Activated effector memory CD4-positive, alpha-beta T cell treated with anti-CD3 and anti-CD28 coated beads, Interleukin-2, amount 50 U/mL, for 16 hours (primary cell): ENCODE measurements at regions not wholly inside any gene's neighbourhood (a gene's known extent, or its start where the extent isn't known, plus 50 kb on each side); places are given as distances from the start of the nearest gene placed in this dataset.
"Not testable (repeated sequence)": the region's sequence is repeated elsewhere in the genome, so short reads cannot be mapped to it uniquely, and the experiment has no call there.

Experiments
- DNase-seq: peaks from one replicate; pipeline ENCODE4 v3.0.0-alpha.2; 2020

DNA sequence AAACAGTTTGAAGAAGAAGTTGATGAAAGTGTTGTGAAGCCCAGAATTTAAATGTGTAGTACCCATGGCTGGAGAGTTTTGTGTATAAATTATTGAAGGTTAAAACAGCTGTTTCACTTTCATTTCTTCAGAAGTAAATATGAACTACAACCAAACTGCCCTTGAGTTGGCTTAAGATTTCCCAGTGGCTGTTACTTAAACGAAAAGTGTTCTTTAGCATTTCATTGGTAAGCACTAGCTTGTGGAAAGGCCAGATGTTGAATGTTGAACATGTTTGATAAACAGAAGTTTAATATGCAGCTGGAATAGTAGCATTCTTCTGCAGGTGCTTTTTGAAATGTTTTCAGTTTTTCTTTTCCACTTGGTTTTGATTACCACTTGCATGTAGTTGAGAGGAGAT lies 83.2 kb upstream of the TNRC6B start:
- no peak for DNase-seq

- not testable (repeated sequence) for DNase-seq
These were observed 77.8 kb upstream of the TNRC6B start for GRCh38 chr22:40099887-40100286.

DNA sequence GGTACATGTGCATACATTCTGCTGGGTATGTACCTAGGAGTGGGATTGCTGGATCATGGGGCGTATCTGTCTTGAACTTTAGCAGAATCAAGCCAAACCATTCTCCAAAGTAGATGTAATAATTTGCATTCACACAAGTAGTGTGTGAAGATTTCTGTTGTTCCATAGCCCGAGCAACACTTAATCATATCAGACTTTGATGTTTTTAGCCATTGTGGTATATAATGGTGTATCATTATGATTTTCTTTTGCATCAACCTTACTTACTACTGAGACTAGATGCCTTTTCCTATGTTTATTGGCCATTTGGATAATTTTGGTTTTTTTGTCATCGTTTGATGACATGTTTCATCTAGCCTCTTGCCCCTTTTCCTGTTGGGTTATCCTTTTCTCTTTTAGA lies 72.0 kb upstream of the TNRC6B start:
- no peak for DNase-seq

- no peak for DNase-seq
These were observed 70.5 kb upstream of the TNRC6B start for GRCh38 chr22:40107244-40107643.

GRCh38 chr22:40107851-40108378 lies 69.8 kb upstream of the TNRC6B start:
- DNase-seq = peak; percentile 71

DNA sequence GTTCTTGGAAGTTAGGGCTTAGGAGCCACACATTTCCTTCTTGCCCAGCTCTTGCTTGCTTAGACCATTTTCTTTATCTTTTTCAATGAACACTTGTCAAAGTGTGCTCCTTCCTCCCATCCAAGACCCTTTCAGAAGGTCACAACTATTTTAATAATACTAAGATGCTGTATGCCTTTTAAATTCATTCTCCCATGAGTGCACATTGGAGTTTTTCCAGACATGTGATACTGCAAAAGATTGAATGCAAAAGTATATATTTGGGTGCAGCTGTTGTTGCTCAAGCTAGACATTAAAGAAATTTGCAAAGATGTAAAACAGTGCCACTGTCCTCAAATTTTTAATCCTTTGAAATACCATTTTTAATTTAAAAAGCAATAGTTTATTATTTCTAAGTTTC lies 69.3 kb upstream of the TNRC6B start:
- no peak for DNase-seq

GRCh38 chr22:40108926-40109325 lies 68.8 kb upstream of the TNRC6B start:
- not testable (repeated sequence) for DNase-seq

DNA sequence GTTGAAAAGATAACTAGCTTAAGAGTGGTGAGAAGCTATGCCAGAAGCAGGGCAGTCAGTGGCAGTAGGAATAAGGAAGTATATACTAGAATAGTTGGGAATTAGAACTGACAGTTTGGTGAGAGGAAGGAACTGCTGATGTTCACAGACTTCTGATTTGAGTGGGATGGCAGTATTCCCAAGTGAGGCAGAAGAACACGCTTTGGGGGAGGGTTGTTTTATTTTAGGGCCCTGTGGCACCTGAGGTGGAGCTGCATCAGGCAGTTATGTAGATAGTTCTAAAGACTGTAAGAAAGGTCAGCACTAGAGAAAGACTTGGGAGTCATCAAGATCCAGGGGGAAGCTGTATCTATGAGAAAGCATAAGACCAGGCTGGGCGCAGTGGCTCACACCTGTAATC lies 66.3 kb upstream of the TNRC6B start:
- DNase-seq = no peak

DNA sequence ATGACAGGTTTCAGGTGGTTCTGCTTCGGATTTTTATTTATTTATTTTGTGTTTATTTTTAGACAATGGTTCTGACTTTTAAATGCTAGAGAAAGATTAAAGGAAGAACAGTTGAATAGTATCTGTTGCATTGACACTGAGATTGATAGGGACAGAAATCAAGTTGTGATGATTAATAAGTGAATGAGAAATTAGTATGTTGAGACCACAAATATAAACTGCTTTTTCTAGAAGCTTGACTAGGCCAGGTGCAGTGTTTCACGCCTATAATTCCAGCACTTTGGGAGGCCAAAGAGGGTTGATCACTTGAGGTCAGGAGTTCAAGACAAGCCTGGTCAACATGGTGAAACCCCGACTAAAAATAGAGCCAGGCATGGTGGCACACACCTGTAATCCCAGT lies 65.1 kb upstream of the TNRC6B start:
- no peak for DNase-seq

DNA sequence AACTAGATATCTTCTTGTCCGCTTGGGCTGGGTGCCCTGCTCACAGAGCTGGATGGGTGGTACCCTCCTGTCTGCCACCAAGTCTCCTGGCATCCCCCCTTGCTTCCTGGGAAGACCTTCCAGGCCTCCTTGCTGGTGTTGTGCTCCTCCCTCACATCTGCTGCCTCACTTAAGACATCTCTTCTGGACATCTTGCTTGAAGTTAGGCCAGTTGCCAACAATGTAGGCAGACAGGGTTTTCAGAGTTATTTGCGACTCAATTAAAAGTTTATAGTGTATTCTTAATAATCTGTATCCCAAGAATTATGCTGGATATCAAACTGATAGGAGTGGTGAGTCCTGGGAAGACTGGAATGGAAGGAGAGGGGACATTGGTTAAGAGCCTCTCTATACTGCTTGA lies 64.0 kb upstream of the TNRC6B start:
- no peak for DNase-seq

DNA sequence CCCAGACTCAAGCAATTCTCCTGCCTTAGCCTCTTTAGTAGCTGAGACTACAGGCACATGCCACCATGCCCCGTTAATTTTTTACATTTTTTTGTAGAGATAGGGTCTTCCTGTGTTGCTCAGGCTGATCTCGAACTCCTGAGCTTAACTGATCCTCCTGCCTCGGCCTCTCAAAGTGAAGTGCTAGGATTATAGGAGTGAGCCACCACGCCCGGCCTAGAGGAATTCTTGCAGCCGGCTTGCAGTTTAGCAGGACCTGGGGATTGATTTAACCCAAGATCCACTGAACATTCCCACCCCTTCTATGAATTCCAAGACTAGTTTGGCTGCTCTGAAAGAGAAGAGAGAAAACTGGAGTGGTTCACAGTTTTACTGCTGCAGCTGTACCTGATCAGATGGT lies 63.3 kb upstream of the TNRC6B start:
- DNase-seq = no peak

DNA sequence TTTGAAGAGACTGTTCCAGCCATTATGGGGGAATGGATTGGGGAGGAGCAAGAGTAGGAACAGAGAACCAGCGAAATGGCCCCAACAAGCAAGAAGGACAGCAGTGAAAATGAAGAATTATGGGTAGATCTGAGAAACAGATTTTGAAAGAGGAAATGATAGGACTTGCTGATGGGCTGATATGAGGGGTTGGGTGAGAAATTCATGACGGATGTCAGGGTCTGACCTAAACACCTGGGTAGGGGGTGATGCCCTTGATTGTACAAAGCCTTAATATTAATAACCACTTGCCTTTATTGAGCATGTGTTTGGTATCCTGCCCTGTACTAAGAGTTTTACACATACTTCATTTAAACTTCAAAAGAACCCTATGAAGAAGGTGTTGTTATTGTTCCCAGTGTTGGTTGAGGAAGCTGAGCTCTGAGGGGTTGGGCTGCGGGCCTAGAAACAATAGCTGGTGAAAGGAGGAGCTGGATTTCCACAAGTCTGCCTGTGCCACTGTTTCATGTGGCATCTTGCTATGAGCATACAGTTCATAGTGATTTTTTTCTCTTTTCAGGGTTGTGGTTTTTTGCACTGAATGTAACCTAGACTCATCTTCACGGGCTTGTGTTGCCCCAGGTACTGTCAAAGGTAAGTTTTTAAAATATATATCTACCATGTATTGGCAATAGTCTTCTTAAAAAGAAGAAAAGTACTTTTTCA lies 61.1 kb upstream of the TNRC6B start:
- peak; percentile 69 for DNase-seq

- no peak for DNase-seq
These were observed 58.7 kb upstream of the TNRC6B start for GRCh38 chr22:40118979-40119378.

- DNase-seq = no peak
These were observed 56.9 kb upstream of the TNRC6B start for GRCh38 chr22:40120848-40121247.

DNA sequence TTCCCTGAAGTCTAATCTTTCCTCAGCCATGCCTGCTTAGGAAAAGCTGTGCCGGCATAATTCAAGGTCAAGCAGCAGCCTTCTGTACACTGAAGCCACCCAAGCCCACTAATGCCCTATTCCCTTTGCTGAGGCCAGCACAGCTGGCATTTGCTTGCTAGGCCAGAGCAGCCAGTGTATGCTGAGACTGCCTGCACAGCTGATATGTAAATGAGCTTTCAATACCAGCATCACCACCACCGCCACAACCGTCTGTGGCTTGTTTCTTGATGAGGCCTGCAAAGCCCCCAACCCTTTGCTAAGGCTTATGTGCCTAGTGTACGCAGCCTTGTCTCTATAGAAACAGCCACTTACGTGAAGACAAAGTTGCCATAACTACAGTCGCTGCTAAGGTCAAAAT lies 56.3 kb upstream of the TNRC6B start:
- DNase-seq = no peak

DNA sequence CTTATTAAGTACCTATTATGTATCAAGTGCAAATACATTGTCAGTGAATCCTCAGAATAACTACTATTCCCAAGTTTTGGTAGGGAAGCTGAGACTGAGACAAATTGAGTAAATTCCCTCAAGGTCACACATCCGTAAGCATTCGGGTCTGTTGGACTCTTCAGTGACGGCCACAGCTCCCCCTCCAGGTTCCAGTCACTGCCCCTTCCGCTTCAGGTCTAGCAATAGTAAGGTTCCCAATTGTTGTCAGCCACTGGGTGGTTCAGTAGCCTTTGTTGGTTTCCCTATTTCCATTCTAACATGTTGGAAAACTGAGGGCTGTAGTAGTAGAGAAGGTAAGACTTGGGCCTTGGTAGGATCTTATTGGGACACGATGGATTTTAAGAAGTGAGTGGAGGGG lies 54.9 kb upstream of the TNRC6B start:
- DNase-seq = no peak

DNA sequence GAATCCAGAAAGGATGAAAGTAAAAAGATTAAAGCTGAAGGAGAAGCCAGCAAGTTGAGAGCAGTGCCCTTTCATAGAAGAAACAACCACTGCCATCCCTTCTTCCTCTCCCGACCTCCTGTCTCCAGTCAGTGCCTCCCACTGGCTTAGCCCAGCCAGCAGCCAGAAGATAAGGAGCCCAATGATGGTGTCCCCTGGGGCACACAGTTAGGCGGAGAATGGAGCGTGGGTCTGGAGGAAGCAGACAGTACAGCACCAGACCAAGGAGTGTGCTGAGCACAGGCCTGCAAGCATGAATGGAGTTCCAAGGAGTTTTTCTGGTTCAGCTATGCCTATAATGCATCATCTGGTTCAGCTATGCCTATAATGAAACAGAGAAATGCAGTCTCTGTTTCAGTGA lies 54.3 kb upstream of the TNRC6B start:
- DNase-seq = no peak
